Gastroesophageal sphincter (tissue), 3 donors: ENCODE measurements at regions not wholly inside any gene's neighbourhood (a gene's known extent, or its start where the extent isn't known, plus 50 kb on each side); places are given as distances from the start of the nearest gene placed in this dataset.

Source experiments
- EP300 ChIP-seq: sonication (generic); formaldehyde crosslinking; IDR thresholded peaks from one replicate; pipeline ENCODE4 v1.6.1; 2017; ENCODE audit warnings: antibody characterized with exemption, mild to moderate bottlenecking
- POLR2A ChIP-seq, 2 donors: fragments of 450-650 bp; IDR thresholded peaks; one replicate each; pipeline ENCODE4 v1.6.1; 2017; ENCODE audit warnings: antibody characterized with exemption in 2 of 2, mild to moderate bottlenecking in 2 of 2, moderate library complexity in 1 of 2
- POLR2AphosphoS5 ChIP-seq: sonication (generic); formaldehyde crosslinking; IDR thresholded peaks from one replicate; pipeline ENCODE4 v1.6.1; 2017; ENCODE audit warnings: antibody characterized with exemption
- TF ChIP-seq, protein P1 (sequence below), 4 experiments: fragments of 200-600 bp in 2 of 4; fragments of 450-650 bp in 2 of 4; sonication (generic) in 1 of 4; IDR thresholded peaks; one replicate each; pipeline ENCODE4 v1.5.1; 2017 to 2019; ENCODE audit warnings: antibody characterized with exemption in 4 of 4, mild to moderate bottlenecking in 2 of 4, moderate library complexity in 2 of 4

DNA sequence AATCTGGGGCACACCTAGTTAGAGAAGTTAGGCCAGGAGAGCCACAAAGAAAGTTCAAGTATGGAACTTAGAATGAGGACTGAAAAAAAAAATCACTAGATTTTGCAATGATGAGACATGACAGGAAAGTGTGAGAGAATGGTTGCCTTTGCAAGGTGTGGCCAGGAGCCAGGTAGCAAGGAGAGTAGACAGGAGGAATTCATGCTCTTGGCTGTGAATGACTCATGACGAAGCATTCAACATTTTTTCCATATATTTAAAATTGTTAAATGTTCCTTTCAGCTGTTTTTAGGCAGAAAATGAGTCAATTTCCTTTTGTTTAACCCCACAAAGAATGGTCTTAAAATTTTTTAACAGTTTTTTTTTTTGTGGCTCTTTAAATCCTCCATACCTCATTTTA, 636.9 kb downstream of the PLCL1 start:
- TF ChIP-seq, protein P1, sequence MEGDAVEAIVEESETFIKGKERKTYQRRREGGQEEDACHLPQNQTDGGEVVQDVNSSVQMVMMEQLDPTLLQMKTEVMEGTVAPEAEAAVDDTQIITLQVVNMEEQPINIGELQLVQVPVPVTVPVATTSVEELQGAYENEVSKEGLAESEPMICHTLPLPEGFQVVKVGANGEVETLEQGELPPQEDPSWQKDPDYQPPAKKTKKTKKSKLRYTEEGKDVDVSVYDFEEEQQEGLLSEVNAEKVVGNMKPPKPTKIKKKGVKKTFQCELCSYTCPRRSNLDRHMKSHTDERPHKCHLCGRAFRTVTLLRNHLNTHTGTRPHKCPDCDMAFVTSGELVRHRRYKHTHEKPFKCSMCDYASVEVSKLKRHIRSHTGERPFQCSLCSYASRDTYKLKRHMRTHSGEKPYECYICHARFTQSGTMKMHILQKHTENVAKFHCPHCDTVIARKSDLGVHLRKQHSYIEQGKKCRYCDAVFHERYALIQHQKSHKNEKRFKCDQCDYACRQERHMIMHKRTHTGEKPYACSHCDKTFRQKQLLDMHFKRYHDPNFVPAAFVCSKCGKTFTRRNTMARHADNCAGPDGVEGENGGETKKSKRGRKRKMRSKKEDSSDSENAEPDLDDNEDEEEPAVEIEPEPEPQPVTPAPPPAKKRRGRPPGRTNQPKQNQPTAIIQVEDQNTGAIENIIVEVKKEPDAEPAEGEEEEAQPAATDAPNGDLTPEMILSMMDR (IDR thresholded peaks at IDR 0.05), result no peak
- TF ChIP-seq POLR2AphosphoS5 (no peak), POLR2A (IDR thresholded peaks at IDR 0.05) (no peak), EP300 (no peak)
